ENCODE measurements at regions not wholly inside any gene's neighbourhood (a gene's known extent, or its start where the extent isn't known, plus 50 kb on each side); places are given as distances from the start of the nearest gene placed in this dataset.

- TF ChIP-seq, protein P1, sequence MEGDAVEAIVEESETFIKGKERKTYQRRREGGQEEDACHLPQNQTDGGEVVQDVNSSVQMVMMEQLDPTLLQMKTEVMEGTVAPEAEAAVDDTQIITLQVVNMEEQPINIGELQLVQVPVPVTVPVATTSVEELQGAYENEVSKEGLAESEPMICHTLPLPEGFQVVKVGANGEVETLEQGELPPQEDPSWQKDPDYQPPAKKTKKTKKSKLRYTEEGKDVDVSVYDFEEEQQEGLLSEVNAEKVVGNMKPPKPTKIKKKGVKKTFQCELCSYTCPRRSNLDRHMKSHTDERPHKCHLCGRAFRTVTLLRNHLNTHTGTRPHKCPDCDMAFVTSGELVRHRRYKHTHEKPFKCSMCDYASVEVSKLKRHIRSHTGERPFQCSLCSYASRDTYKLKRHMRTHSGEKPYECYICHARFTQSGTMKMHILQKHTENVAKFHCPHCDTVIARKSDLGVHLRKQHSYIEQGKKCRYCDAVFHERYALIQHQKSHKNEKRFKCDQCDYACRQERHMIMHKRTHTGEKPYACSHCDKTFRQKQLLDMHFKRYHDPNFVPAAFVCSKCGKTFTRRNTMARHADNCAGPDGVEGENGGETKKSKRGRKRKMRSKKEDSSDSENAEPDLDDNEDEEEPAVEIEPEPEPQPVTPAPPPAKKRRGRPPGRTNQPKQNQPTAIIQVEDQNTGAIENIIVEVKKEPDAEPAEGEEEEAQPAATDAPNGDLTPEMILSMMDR (IDR thresholded peaks at IDR 0.05): no peak
- TF ChIP-seq POLR2A (IDR thresholded peaks at IDR 0.05): no peak
These were observed 146.8 kb upstream of the EGLN3 start for GRCh38 chr14:34097644-34098043.

Measured in heart left ventricle (tissue), 13 donors.